Gastrocnemius medialis (tissue), 4 donors: ENCODE measurements at regions not wholly inside any gene's neighbourhood (a gene's known extent, or its start where the extent isn't known, plus 50 kb on each side); places are given as distances from the start of the nearest gene placed in this dataset.

Source experiments
- ATAC-seq, 2 donors: fragments of 150-250 bp; one replicate each; pipeline ENCODE4 v1.9.1; 2016
- DNase-seq, 2 donors: peaks; one replicate each; pipeline ENCODE4 v3.0.0-alpha.2; 2019
- H3K27ac ChIP-seq, 4 donors: fragments of 200-600 bp; sonication (generic); 1 replicate in 1 of 4; 2 replicates in 3 of 4; pipeline ENCODE4 v1.5.1; 2016 to 2018; ENCODE audit warnings: mild to moderate bottlenecking in 2 of 4, moderate library complexity in 1 of 4
- H3K27me3 ChIP-seq, 3 donors: fragments of 200-600 bp; sonication (generic) in 2 of 3; 1 replicate in 1 of 3; 2 replicates in 2 of 3; pipeline versions ENCODE4 v1.5.1 to v1.6.0; 2016 to 2019; ENCODE audit warnings: mild to moderate bottlenecking in 1 of 3, moderate library complexity in 1 of 3
- H3K36me3 ChIP-seq, 2 donors: fragments of 200-600 bp; sonication (generic) in 1 of 2; one replicate each; pipeline ENCODE4 v1.5.1; 2017 to 2018
- H3K4me1 ChIP-seq, 2 donors: fragments of 200-600 bp; sonication (generic) in 1 of 2; one replicate each; pipeline ENCODE4 v1.5.1; 2016 to 2017; ENCODE audit warnings: mild to moderate bottlenecking in 2 of 2
- H3K4me3 ChIP-seq, 4 donors: fragments of 200-600 bp; sonication (generic) in 3 of 4; 1 replicate in 1 of 4; 2 replicates in 3 of 4; pipeline ENCODE4 v1.5.1; 2016 to 2019; ENCODE audit warnings: mild to moderate bottlenecking in 2 of 4
- H3K9me3 ChIP-seq, 3 donors: fragments of 200-600 bp; sonication (generic) in 2 of 3; 1 replicate in 1 of 3; 2 replicates in 2 of 3; pipeline ENCODE4 v1.5.1; 2016 to 2019
- CTCF ChIP-seq, 5 experiments: fragments of 450-650 bp in 3 of 5; fragments of 200-600 bp in 2 of 5; sonication (generic) in 2 of 5; IDR thresholded peaks in 4 of 5; conservative IDR thresholded peaks in 1 of 5; 1 replicate in 4 of 5; 2 replicates in 1 of 5; pipeline ENCODE4 v1.5.1; 2016 to 2019; ENCODE audit warnings: antibody characterized with exemption in 5 of 5, mild to moderate bottlenecking in 3 of 5, moderate library complexity in 3 of 5
- POLR2A ChIP-seq, 2 donors: fragments of 450-650 bp; IDR thresholded peaks; one replicate each; pipeline ENCODE4 v1.6.1; 2017; ENCODE audit warnings: antibody characterized with exemption in 2 of 2, mild to moderate bottlenecking in 2 of 2, moderate library complexity in 2 of 2
- in situ Hi-C, 4 donors: fragments of 200-750 bp; cut with MboI; loops; one replicate each; pipeline versions ENCODE4 v1.15.0 to v1.8.0; 2017; ENCODE audit warnings: low sequenced_read_pairs in 4 of 4
- intact Hi-C: fragments of 100-400 bp; cut with DNase I; formaldehyde crosslinking; loops from one replicate; pipeline ENCODE4 v1.15.1; 2023; ENCODE audit warnings: low total_unique reads

DNA sequence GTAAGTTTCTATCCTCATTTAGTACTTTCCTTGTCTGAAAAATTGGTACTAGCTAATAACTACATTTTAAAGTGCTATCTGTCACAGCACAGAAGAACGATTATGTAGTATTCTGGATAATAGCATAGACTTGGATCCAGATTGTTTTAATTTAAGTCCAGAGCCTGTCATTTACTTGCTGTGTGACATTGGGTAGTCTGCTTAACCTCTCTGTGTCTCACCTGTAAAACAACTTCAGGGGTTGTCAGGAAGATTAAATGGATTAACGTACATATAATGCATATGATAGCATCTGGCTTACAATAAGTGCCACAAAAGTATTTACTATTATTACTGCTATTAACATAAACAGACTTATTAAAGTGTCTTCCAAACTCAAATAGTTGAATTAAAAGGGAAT, 1221.4 kb downstream of the GATA3 start:
- H3K9me3 ChIP-seq, result no peaks in the 10 kb centered on the region
- no peak overlapping the region for H3K4me3 ChIP-seq
- ATAC-seq (no peak), DNase-seq (no peak)
- no peaks in the 10 kb centered on the region for H3K4me1 ChIP-seq
- intact Hi-C loops (no loop called here), in situ Hi-C loops (no loop called here)
- no peaks in the 10 kb centered on the region for H3K27me3 ChIP-seq
- H3K27ac ChIP-seq, result no peak overlapping the region
- no peaks in the 10 kb centered on the region for H3K36me3 ChIP-seq
- TF ChIP-seq POLR2A (IDR thresholded peaks at IDR 0.05) (no peak), CTCF (IDR thresholded peaks at IDR 0.05 in 4 of 5, conservative IDR thresholded peaks at IDR 0.05 in 1 of 5) (no peak)

DNA sequence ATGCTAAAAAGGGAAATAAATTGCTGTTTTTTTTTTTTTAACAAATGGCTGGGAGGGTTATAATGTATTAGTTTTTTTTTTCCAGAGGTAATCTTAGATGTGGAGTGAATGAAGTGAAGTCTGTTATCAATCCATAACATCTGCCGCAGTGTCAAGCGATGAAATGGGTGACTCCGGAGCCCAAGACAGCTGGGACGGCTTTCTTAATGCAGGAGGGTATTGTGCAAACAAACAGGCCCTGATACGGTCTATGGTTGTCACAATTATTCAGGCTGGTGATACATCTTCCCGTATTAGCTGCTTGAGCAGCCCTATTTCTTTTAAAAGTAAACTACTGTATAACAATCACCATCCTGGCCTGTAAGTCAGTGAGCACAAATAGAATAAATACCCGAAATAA, 1231.2 kb downstream of the GATA3 start:
- Histone ChIP-seq H3K4me3 (no peak overlapping the region), H3K27ac (no peak overlapping the region), H3K27me3 (no peaks in the 10 kb centered on the region), H3K36me3 (no peaks in the 10 kb centered on the region), H3K9me3 (no peaks in the 10 kb centered on the region), H3K4me1 (no peaks in the 10 kb centered on the region)
- in situ Hi-C loops, result no loop called here
- no peak for TF ChIP-seq CTCF (IDR thresholded peaks at IDR 0.05 in 4 of 5, conservative IDR thresholded peaks at IDR 0.05 in 1 of 5)
- TF ChIP-seq POLR2A (IDR thresholded peaks at IDR 0.05), result no peak
- DNase-seq, result no peak
- intact Hi-C loops, result no loop called here
- no peak for ATAC-seq

DNA sequence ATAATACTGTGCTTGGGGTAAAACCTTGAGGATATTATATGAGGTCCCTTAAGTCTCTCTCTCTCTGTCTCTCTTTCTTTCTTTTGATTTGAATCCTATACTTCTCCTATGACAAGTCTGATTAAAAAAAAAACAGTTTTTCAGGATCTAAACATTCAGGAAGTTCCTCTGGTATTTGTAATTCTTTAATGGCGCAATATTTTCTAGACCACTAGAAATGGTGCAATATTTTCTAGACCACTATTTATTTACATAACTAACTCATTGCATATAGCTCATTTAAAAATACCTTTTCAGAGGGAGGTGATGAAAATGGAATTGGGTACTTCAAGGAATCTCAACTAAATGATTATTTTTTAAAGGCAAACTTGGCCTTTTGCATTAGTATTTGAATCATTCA, 1235.3 kb downstream of the GATA3 start:
- no peaks in the 10 kb centered on the region for H3K9me3 ChIP-seq
- H3K36me3 ChIP-seq, result no peaks in the 10 kb centered on the region
- no peaks in the 10 kb centered on the region for H3K4me1 ChIP-seq
- in situ Hi-C loops, result no loop called here
- no peak for DNase-seq
- H3K4me3 ChIP-seq, result no peak overlapping the region
- no peak overlapping the region for H3K27ac ChIP-seq
- TF ChIP-seq CTCF (IDR thresholded peaks at IDR 0.05 in 4 of 5, conservative IDR thresholded peaks at IDR 0.05 in 1 of 5) (no peak), POLR2A (IDR thresholded peaks at IDR 0.05) (no peak)
- no peaks in the 10 kb centered on the region for H3K27me3 ChIP-seq
- intact Hi-C loops, result no loop called here
- ATAC-seq, result no peak

GRCh38 chr10:9291081-9291480, 1236.6 kb downstream of the GATA3 start:
- in situ Hi-C loops (no loop called here), intact Hi-C loops (no loop called here)
- TF ChIP-seq POLR2A (IDR thresholded peaks at IDR 0.05) (no peak), CTCF (IDR thresholded peaks at IDR 0.05 in 4 of 5, conservative IDR thresholded peaks at IDR 0.05 in 1 of 5) (no peak)
- Histone ChIP-seq H3K4me1 (no peaks in the 10 kb centered on the region), H3K9me3 (no peaks in the 10 kb centered on the region), H3K36me3 (no peaks in the 10 kb centered on the region), H3K27ac (no peak overlapping the region), H3K27me3 (no peaks in the 10 kb centered on the region), H3K4me3 (no peak overlapping the region)
- DNase-seq (no peak), ATAC-seq (no peak)

- ATAC-seq (no peak), DNase-seq (no peak)
- H3K4me1 ChIP-seq, result no peaks in the 10 kb centered on the region
- H3K9me3 ChIP-seq, result no peaks in the 10 kb centered on the region
- H3K27me3 ChIP-seq, result no peaks in the 10 kb centered on the region
- TF ChIP-seq POLR2A (IDR thresholded peaks at IDR 0.05), result no peak
- no peak for TF ChIP-seq CTCF (IDR thresholded peaks at IDR 0.05 in 4 of 5, conservative IDR thresholded peaks at IDR 0.05 in 1 of 5)
- in situ Hi-C loops (no loop called here), intact Hi-C loops (no loop called here)
- H3K4me3 ChIP-seq, result no peak overlapping the region
- no peaks in the 10 kb centered on the region for H3K36me3 ChIP-seq
- no peak overlapping the region for H3K27ac ChIP-seq
These were observed 1239.7 kb downstream of the GATA3 start for GRCh38 chr10:9294132-9294663.
